HG03439 (cell line): ENCODE measurements at regions not wholly inside any gene's neighbourhood (a gene's known extent, or its start where the extent isn't known, plus 50 kb on each side); places are given as distances from the start of the nearest gene placed in this dataset.

Experiments
- ATAC-seq: cut with Tn5 transposase; IDR thresholded peaks from one replicate; pipeline ENCODE4 v1.9.1; 2021; ENCODE audit warnings: mild to moderate bottlenecking, moderate library complexity; ENCODE audit not compliant: unreplicated experiment

GRCh38 chr6:165987483-165988301 is 180.0 kb downstream of the TBXT start:
- no peak for ATAC-seq

- no peak for ATAC-seq
These were observed 180.7 kb downstream of the TBXT start for GRCh38 chr6:165986914-165987482.

GRCh38 chr6:165986311-165986913 is 181.2 kb downstream of the TBXT start:
- no peak for ATAC-seq

DNA sequence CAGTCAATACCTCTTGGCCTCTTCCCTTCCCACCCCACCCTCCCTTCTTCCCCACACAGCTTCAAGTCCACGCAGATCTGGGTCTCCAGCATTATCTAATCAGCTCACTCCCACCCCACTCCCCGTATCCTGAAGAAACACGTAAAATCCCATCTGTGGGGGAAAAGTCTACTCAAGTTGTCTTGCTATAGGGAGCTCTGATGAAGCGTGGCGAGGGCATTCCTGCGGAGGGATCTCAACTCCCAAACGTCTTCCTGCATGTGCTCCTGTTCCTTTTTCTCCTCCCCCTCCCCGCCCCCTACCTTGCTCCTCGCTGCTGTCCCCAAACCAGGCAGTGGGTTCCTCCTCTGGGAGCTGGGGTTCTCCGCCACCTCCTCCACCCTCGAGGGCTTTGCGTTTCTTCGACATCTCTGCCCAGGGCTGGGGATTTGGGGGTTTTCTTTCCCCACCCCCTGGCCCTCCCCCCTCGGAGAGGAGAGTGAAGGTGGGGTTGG is 181.8 kb downstream of the TBXT start:
- no peak for ATAC-seq

DNA sequence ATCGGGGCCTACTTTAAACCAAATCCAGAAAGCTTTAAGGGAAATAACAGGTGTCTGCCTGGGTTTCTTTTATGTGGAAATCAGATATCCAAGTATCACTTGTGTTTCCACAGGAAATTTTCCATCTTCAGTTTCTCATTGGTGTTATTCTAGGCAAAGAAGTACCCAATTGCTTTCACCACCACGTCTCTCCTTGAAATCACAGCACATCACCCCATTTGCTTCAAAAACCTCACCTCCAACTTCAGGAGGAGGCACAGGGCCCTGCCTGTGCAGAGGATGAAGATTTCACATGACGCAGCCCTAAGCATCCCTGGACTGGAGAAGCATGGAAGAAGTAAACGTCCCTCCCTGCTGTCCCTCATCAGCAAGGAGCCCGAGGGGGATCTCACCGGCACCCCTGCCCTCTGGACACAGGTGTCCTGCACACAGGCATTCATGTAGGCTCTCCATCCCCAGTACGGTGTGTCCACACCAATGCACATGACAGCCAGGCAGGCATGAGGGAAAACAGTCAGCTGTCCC is 182.3 kb downstream of the TBXT start:
- no peak for ATAC-seq

DNA sequence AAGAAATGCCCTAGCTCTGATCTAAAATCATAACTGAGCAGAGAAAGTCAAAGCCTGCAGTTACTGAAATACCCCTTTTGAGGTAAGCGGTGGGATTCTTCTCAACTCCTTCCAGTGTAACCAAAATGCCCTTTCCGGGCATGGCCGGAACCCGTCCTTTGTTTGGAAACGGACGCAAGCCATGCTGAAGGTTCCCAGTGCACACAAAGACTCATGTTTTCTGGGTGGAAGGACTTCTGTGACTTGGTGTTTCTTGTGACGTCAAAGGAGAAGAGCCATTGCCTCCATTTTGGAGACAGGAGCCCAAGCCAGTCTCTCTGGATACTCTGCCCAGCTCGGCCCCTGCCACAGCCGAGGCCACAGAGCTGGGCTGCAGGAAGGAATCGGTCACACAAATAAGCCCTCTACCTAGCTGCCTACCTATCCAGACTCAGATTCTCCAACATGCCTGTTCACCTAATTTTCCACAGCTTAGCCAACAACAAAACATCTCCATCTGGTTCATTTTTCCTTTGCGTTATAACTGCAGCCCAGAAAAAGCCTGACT is 182.8 kb downstream of the TBXT start:
- no peak for ATAC-seq

DNA sequence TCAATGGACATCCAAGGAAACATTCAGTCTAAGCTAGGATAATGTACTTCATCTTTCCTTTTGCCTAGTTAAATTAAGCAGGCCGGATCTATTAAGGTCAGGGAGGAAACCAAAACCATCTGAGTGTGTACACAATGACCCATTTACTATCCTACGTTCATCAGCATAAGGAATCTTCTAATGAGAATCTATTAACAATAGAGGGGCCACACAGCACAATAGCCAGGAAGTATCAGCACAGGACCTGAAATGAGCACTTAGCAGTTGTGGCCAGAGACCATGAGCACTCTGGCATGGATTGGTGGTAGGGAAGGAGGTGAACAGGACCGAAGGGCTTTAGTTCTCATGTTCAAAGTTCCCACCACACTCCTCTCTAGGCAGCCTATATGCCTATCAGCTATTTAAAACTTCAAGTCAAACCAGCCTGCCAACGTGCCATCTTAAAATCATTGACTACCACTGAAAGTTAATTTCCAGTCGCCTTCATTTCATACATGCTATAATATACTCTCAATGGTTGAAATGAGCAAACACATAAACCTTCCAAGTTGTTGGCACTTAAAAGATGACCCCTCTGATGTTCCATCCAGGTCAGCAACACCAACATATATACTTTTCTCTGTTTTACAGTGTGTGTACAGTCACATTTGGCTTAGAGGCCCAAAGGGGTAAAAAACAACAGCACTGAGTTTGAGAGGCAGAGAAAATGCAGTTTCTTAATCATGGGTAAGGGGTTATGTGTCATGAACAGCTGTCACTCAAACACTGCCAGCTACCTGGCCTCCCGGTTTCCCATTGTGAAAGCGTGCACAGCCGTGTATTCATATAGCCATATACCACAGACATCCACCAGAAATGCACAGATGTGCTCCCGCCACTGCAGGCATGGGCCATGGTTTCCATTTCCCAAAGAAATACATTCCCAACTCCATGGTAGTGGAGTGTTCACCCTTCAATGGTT is 184.3 kb downstream of the TBXT start:
- no peak for ATAC-seq

- no peak for ATAC-seq
These were observed 189.2 kb downstream of the TBXT start for GRCh38 chr6:165978476-165978875.

DNA sequence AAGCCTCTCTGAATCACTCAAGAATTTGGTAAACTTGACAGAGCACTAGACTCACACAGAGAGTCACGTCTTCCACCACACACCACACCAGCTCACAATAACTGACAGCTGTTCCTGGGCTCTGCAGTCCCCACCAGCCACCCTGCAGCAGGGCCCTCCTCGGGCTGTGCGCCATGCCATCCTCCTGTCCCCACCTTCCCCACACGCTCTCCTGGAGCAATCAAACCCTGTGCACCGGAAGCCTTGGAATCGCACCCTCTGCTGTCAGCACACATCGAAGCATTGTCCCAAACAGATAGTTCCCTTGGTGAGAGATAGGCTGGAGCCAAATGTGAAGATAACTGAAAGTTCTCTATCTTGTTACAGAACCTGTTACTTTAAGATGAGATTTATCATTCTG is 191.0 kb downstream of the TBXT start:
- no peak for ATAC-seq

DNA sequence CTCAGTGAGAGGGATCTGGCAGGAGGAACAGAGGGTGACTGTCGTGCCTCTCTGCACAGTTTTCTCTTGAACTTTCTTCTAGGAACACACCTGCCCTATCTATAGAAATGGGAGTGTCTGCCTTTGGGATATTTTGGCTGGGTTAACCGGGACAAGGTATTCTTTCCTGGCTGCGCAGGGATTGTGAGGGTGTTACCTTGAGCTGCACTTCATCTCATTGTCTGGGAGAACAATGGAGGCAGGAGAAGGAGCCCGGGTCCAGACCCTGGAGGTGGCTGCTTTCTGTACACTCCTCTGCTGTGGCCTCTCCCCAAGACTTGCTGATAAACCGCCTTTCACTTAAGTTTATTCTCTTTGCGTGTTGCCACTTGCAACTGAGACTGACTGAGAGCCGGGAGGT is 192.8 kb downstream of the TBXT start:
- no peak for ATAC-seq

- no peak for ATAC-seq
These were observed 194.2 kb downstream of the TBXT start for GRCh38 chr6:165973473-165973872.

GRCh38 chr6:165972139-165972802 is 195.4 kb downstream of the TBXT start:
- ATAC-seq, result no peak

DNA sequence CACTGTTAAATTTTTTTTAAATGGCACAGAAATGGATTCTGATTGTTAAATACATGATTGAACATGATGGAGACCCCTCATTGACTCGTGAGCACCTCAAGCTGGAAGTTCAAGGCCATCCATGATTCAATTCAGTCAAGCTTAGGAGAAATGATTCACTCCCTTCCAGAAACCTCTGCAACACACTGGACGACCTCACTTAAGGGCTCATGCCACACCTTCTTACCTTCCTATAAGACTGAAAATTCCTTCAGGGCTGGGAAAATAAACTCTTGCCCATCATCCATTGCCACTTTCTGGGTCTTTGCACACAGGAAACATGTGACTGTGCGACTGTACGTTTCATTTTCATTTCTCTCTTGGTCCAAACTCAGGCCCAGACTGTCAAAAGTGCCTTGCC is 196.4 kb downstream of the TBXT start:
- no peak for ATAC-seq

GRCh38 chr6:165970001-165970400 is 197.7 kb downstream of the TBXT start:
- no peak for ATAC-seq

DNA sequence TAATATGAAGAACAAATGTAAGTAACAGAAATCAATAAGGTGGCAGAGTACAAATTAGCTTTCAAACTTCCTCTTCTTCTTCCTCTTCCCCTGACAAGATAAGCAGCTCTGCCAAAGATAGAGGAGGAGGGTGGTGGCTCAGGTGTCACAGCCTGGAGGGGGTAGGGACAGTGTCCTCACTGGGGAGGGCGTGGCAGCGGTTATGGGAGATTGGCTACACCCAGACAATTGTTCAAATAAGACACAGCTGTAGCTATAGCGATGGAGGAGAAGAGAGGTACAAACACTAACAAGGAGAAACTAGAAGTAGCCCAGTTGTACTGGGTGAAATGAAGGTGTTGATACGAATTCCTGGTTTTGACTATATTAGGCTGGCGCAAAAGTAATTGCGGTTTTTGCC is 198.5 kb downstream of the TBXT start:
- no peak for ATAC-seq

- no peak for ATAC-seq
These were observed 199.2 kb downstream of the TBXT start for GRCh38 chr6:165968408-165968807.

GRCh38 chr6:165967810-165968407 is 199.7 kb downstream of the TBXT start:
- no peak for ATAC-seq

- no peak for ATAC-seq
These were observed 203.9 kb downstream of the TBXT start for GRCh38 chr6:165963750-165964149.

DNA sequence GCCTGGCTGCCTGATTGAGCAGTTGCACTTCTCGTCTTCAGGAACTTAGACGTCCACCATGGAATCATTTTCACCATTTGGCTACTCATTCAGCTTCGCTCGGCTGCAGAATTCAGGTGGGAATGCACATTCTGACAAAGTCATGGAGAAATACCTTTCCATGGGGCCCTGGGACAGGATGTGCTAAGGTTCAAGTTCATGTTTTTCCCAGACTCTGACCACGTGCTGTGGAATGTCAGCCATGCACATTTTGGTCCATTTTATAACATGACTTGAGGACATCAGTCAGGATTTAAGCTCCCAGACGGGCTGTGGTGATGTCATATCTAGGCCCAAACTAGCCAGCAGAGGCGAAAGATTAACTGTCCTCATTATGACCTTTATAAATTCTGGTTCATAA is 205.3 kb downstream of the TBXT start:
- ATAC-seq, result no peak

DNA sequence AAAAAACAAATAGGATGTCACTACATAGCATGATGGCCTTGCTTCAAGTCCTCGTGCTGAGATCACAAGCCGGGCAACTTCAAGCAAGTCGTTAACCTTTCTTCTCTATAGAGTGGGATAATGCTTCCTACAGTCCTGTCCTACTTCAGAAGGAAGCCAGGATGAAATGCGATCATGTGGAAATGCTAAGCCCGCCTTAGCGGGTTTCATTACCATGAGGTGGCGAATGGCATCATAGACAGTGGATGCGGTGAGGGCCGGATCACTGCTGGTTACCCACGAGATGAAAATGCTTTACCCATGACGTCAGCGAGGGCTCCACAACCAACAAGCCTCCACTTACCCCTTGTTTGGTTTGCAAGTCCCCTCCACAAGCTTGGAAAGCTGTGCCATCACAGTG is 206.4 kb downstream of the TBXT start:
- no peak for ATAC-seq
